Activated T-cell treated with anti-CD3 and anti-CD28 coated beads for 1 hour (primary cell): ENCODE measurements at regions not wholly inside any gene's neighbourhood (a gene's known extent, or its start where the extent isn't known, plus 50 kb on each side); places are given as distances from the start of the nearest gene placed in this dataset.

ENCODE experiments used
- DNase-seq: peaks from one replicate; pipeline ENCODE4 v3.0.0-alpha.2; 2020; ENCODE audit warnings: low read depth

DNA sequence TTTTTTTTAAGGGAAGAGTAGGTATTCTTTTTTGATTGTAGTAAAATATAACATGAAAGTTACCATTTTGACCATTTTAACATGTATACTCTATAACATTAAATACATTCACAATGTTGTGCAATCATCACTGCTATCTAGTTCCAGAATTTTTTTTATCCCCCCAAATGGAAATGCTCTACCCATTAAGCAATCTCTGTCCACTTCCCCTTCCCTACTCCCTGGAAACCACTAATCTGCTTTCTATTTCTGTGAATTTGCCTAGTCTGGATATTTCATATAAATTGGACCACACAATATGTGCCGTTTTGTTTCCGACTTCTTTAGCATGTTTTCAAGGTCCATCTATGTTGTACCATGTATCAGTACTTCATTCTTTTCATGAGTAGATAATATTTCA, 429.5 kb downstream of the TLE1 start:
- DNase-seq = no peak

DNA sequence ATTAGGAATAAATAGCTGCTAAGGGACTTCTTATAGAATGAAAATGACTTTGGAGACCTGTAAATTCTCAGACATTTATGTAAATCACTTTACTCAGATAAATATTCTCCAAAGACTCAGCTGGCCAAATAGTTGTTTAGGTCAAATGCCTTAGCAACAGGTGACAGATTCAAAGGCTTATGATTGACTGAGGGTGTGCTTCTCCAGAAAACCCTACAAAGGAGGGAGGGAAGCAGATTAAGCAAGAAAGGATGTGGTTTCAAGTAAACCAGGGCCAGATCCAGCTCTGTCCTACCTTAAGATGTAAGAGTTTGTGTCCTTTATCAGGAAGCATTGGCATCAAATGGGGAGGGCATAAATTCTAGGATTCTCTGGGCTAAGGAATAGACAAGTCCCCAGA, 433.0 kb downstream of the TLE1 start:
- no peak for DNase-seq

DNA sequence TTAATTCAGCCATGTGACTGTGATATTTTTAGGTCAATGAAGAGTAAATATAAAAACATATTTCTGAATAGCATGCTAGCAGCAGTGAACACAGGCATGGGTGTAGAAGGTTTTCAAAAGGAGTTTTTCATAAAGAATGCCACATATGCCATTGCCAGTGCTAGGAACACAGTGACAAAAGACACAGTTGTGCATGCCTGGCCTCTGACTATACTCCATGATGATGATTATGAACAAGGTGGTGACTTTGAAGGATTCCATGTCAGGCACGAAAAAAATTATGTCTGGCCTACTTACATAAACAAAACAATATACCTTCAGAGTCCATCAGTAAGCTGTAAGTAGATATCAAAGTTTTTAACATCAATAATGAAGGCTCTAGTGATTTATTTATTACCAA, 438.7 kb downstream of the TLE1 start:
- no peak for DNase-seq

DNA sequence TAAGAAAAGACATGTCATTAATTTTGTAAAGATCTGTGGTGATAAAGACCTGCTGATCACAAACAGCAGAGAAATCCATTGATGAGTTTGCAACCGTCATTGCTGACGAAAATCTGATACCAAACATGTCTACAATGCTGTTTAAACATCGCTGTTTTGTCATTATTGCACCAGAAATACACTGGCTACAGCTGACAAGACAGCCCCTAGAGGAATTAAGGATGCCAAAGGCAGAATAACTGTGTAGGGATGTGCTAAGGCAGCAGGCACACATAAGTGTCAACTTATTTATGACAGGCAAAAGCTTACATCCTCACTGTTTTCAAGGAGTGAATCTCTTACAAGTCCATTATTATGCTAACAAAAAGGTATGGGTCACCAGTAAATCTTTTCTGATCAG, 439.3 kb downstream of the TLE1 start:
- DNase-seq = no peak

DNA sequence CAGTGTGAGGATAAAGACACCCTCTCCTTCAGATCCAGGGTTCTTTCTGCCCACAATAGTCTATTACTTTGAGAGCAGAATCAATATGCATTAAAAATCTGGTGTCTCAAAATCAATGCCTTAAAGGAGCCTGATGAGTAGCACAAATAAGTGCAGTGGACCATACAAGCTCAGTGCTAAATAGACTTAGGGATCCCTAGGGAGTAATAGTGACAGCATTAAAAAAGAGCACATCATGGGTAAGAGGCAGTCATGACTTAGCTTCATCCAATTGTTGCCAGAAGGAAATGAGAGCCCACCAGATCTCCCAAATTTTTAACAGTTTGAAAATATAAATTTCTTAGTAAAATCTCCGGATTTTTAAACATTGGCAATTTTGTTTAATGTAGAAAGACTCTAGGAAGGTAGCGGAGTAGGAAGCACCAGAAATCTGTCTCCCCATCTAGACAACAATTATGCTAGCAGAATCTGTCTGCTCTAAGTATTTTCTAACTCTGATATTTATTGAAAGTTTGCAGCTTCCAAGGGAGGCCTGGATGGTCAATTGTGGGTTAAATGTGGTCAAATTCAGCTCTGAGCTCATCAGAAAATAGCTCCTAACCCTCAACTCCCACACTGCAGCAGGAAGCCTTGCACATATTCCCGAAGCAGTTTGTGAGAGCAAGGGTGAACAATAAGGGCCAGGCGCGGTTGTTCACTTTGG, 443.9 kb downstream of the TLE1 start:
- DNase-seq = no peak

DNA sequence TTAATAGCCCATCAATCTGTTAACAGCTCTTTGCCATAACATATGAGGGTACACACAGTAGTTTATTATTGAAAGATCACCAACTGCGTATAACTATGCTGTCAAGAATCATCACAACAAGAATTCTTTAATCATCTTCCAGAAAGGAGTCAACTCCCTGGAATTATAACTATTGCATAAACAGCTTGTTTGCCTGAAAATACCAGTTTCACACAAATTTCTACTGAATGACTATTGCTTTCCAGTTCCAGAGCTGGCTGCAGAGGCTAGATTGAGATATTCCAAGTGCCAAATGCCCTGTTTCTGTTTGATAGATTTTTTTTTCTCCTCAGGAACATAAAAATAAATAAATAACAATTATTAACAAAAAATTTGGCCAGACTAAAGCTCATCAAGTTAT, 444.7 kb downstream of the TLE1 start:
- DNase-seq = no peak

DNA sequence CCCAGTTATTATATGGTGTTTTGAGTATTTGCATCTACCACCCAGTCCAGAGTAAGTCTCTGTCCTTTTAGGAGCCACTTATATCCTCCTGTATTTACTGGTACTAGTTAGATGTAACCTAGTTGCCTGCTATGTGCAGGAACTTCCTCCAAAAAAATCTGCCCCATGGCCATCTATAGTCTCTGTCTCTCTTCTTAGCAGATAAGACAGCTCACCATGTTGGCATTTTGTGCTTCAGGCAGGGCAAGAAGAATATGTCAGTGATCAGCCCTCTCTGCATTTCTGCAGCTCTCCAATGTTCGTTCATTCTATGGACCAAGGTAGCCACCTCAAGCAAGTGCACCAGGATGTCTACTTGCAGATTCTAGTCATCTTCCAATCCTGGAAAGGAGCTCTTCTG, 446.5 kb downstream of the TLE1 start:
- DNase-seq = no peak

DNA sequence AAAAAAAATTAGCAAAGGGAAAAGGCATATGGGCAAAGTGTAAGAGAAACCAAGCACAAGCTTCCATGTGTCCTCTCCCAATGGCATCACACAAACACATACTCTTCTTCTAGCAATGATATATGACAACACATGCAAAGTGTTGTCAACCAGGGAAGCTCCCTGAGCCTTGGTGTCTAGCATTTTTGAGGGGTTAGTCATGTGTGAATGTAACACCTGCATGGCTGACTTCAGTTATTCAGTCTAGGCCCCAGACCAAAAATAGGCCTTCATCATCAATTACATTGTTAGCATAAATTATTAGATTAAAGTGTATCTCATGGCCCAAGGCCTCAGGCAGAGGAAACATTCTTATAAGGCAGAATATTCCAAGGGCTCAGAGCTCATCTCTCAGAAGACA, 450.0 kb downstream of the TLE1 start:
- no peak for DNase-seq

DNA sequence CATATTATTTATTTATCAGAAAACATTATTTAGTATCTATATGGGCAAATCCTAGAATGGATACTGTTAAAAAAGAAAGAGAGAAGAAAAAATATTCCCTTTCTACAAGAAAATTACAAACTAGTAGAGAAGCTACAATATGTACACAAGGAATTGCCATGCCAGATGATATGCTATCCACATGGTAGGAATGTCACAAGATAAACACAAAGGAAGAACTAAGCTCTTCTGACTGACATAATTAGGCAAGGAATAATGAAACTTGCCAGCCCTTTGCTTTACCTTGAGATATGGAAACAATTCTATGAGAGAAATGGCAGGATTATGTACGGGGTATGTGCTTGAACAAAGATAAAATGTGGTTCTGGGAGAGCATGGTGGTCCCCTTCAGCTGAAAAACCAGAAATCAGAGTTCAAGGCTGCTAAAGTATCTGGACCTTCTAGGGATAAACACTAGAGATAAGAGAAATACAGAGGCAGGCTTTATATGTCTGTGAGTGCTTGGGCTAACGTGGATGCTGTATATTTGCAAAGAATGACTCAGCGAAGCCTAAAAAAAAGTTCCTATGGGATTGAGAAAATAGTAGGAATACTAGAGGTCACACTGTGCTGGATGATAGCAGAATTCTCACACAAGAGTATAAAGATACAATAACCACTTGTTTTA, 451.6 kb downstream of the TLE1 start:
- DNase-seq = no peak

DNA sequence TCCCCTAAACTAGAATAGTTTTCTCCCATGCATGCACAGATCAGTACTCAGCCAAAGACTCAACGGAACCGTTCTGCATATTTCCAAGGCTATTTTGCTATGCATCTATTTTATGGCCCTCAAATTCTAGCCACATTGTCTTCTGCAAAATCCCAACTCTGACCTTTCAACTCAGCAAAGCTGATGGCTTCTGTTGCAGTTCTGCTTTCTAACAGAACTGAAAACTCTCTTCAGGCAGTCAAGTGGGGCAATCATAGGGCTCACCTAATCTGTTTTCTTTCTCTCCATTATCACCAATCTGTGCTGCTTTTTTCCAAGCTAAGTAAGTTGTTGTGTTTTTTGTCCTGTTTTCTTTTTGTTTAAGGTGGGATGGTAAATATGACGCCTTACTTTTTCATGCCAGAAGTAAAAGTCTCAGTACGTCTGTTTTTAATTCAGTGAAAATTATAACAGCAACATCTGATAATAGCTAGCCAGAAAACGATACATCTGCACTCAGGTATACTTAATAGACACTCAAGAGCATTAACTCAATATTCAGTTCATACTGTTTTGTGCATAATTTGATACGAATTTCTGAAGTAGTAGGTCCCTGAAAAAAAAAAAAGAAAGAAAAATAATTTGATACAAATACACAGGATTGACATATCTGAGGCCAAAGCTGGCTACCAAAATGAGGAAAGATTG, 454.3 kb downstream of the TLE1 start:
- no peak for DNase-seq

DNA sequence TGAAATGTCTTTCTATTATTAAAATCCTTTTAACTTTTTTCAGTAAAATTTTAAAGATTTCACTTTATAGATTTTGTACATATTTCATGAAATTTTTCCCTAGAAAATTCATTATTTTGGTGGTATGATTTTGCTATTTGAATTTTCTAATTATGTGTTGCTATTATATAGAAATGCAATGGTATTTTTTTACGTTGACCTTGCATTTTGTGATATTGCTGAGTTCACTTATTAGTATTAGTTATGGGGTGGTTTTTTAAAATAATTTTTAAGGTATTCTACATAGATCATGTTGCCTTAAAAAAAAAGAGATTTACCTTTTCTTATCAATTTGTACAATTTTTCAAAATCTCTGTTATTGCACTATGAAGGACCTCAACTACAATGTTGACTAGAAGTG, 458.3 kb downstream of the TLE1 start:
- no peak for DNase-seq

DNA sequence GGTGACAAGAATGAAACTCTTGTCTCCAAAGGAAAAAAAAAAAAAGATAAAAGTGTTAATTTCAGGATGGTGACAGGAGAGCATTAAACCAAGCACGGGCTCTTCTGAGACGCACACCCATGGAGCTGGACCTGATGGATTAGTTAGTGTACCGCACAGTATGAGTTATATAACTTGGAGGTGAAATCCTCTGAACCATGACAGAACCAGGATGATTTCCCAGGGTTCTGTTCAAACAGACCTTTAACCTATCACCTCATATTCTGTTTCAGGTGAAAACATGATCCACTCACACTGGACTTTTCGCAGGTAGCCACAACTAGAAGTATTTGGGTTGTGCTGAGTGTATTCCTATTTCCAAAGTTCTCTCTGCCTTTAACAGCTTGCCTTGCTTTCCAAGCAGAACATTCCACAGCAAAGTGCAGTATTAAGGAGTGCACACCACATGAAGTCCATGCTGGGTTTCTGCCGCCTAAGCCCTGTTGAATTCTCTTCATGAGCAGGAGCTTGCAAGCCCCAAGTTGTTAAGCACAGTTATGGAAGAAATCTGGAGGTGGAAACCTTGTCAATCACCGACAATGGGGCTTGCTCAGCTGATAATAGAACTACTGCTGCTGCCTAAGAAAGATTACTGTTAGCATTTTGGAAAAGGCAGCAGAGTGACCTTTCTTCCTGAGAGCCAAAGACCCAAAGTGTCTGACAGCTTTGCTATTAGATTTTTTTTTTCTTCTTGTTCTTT, 461.7 kb downstream of the TLE1 start:
- DNase-seq = no peak

DNA sequence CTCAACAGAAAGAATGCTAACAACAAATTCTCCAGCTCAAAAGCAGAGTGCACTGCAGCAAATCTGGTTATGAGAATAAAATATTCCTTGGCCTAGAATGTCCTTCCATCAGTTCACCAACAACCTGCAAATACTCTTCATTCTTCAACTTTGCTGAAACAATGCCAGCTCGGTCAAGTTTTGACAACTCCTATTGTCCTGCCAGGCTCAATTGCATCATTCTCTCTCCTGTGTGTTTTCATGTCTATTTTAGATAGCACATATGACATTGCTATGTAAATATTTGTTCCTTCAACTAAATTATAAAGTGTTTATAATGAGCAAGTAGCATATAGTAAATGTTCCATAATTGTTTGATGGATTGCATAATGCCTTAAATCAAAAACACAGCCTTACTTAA, 463.8 kb downstream of the TLE1 start:
- DNase-seq = no peak

DNA sequence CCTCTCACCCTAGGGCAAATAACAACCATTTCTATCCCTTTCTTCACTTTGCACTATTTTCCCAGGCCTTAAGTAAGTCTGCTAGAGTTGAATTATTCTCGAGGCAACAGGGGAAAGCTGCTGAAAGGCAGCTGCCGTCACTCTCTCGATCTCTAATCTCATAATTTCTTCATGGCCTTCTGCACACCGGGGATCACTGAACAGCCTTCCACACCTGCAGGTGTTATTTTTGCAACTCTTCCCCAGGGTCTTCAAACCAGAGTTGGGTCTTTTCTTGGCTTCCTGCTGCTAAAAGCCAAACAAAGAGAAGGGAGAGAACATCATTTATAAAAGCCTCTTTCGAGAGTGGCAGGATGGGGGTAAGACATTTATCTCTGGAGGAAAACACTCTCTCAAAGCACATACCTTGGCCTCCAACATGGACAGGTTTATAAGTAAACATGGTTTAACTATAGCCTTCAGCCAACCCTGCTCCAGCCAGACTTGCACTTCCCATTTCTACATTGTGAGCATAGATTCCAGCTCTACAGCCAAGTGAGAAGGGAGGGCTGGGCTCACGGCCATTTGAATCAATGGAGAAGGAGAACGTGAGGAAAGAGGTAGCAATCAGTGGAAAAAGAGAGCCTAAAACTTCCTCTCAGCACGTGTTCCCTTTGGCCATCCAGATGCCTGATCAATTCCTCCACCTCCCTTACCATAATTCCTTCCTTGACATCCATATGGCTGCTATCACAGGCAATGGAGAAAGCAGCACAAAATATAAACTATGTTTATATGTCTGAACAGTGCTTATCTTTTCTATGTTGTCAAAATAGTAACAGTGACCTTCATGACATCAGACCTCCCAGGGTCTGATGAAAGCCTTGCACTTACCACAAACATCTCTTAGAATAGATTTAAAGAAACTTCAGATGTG, 464.9 kb downstream of the TLE1 start:
- no peak for DNase-seq

DNA sequence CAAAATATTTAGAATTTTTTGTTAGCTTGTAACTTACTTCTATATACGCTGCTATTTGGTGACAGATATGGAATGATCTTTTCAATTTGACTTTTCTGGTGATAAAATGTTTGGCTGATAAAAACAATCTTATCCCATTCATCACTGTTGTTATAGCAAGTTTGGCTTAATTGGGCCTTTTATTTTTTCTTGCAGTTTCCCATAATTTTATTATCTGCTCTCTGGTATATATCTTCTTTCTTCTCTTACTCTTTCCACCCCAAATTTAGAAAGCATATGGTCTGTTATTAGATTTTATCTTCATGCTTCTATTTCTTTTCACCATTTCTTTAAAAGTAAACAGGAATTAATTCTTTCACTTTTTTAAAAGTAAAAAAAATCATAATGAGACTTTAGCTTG, 474.4 kb downstream of the TLE1 start:
- no peak for DNase-seq

DNA sequence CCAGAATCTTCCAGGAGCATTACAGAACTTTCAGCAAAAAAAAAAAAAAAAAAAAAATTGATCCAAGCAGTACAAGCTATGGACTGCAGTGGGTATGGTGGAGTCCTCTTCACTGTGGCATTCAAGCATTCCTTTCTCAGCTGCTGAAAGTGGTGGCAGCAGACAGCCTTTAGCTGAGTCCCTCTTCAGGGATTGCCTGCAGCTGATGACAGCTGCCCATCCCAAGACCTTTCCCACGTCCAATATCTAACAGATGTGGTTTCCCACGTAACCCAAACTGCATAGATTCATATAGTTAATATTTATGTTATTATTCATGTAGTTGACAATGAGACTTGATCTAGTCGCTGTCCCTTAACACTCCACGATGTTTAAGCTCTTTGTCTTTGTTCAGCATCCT, 475.9 kb downstream of the TLE1 start:
- DNase-seq = no peak

DNA sequence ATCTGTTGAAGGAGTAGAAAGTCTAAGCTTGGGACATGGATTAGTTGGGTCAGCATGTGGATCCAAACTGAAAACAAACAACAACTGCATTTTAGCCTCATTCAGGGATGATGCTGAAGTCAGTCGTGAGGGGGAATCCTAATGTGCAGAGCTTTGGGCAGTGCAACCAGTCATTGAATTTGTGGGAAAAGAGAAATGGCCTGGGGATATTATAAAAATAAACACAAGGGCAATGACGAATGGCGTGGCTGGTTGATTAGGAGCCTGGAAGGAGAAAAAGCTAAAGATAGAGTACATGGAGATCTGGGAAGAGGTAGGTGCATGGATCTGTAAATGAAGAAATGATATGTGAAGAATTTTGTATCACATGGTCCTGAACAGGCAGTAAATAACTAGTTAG, 477.6 kb downstream of the TLE1 start:
- DNase-seq = no peak

DNA sequence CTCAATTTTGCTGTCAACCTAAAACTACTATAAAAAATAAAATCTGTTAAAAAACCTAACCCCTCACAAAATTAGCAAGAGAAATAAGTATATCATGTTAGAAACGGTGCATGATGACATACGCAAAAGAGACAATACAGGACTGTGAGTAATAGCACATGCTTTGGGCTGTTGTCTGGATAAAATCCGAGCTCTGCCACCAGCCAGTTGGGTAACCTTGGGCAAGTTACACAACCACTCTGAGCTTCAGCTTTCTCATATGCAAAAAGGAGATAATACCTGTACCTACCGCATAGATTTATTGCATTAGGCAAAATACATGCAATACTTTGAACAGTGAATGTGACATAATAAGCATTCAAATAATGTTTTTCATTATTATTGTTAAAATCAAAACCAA, 481.7 kb downstream of the TLE1 start:
- no peak for DNase-seq

DNA sequence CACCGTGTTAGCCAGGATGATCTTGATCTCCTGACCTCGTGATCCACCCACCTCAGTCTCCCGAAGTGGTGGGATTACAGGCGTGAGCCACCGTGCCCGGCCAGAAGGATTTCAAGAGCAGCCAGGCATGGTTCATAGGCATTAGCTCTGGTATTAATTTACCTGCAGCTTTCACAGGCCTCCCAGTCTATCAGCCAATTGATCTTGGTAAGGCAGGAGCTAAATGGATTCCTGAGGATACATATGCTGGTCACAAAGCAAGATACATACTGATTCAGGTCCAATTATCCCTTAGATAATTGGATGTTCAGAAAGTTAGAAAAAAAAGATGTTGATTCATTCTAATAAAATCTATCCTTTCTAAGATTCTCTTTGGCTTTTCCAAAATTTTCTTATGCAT, 487.1 kb downstream of the TLE1 start:
- DNase-seq = no peak

DNA sequence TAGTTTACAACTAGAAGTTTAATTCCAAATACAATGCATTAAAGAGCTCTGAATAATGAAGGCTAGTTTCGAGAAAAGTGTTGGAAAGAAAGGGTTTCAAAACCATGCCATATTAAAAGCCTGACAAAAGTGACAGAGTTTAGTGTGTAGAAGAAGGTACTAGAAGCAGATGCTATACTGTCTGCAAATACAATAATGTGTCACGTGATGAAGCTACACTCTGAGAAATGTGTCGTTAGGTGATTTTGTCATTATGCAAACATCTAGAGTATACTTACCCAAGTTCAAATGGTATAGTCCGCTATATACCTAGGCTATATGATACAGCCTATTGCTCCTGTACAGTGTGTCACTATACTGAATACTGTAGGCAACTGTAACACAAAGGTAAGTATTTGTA, 494.1 kb downstream of the TLE1 start:
- no peak for DNase-seq

DNA sequence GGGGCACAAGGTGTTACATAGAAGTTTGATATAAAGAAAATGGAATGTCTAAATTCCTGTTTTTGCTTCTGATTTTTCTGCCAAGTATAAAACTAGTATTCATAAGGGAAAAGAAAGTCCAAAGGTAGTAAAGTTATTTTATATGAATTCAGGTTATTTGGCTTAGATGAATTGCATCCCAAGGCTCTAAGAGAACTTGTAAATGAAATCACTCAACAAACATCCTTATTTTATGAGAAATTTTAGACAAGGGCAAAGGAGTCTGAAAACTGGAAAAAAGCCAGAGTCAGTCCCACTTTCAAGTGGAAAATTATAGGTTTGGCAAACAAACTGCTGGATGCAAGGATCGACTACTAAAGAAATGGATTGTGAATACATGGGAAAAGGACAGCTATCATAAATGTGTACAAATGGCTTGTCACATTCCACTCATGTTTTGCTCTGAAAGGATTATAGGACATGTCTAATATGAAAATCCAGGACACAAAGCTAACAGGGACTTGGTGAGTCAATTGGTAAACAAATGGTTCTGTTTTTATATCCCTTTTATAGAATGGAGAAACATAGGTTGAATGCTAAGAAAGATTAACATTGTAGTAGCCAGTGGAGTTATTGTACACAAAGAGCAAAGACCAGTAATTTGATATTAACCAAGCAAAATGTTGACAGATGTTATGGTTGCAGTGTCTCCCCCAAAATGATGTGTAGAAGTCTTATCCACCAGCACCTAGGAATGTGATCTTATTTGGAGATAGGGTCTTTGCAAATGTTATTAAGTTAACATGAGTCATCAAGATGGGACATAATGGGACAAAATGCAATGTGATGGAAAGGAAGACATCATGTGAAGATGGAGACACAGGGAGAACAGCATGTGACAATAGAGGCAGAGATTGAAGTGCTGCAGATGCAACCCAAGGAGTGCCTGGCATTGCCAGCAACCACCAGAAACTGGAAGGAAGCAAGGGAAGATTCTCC, 495.7 kb downstream of the TLE1 start:
- DNase-seq = no peak
